Kidney (tissue), 13 donors: ENCODE measurements at regions not wholly inside any gene's neighbourhood (a gene's known extent, or its start where the extent isn't known, plus 50 kb on each side); places are given as distances from the start of the nearest gene placed in this dataset.

Experiments
- DNase-seq, 5 donors: peaks; one replicate each; pipeline ENCODE4 v3.0.0-alpha.2; 2013 to 2020
- FAIRE-seq: peaks from 2 replicates; lab custom pipeline; 2012; peaks lifted over from hg19 to GRCh38; lab: Jason Lieb, UNC
- H3K27ac ChIP-seq, 2 donors: one replicate each; pipeline ENCODE4 v1.7.0; 2013; ENCODE audit warnings: low read depth in 2 of 2, low read length in 2 of 2, inconsistent platforms in 1 of 2
- H3K27me3 ChIP-seq: one replicate; pipeline ENCODE4 v1.7.1; 2013; ENCODE audit warnings: low read length, inconsistent platforms; ENCODE audit not compliant: control insufficient read depth, insufficient read depth
- H3K36me3 ChIP-seq, 3 donors: one replicate each; pipeline versions ENCODE4 v1.7.0 to v1.7.1; 2013; ENCODE audit warnings: low read length in 3 of 3, control low read depth in 1 of 3, inconsistent platforms in 1 of 3; ENCODE audit not compliant: insufficient read depth in 3 of 3, control insufficient read depth in 2 of 3
- H3K4me1 ChIP-seq, 3 donors: one replicate each; pipeline versions ENCODE4 v1.7.0 to v1.7.1; 2013; ENCODE audit warnings: low read length in 3 of 3, inconsistent platforms in 1 of 3, low read depth in 1 of 3; ENCODE audit not compliant: control insufficient read depth in 2 of 3, insufficient read depth in 2 of 3
- H3K4me3 ChIP-seq, 3 donors: one replicate each; pipeline versions ENCODE4 v1.7.0 to v1.8.1; 2013; ENCODE audit warnings: low read length in 3 of 3, control low read depth in 1 of 3, inconsistent platforms in 1 of 3
- H3K9ac ChIP-seq, 3 donors: one replicate each; pipeline versions ENCODE4 v1.7.0 to v1.7.1; 2013; ENCODE audit warnings: low read length in 3 of 3, control low read depth in 1 of 3, inconsistent platforms in 1 of 3
- H3K9me3 ChIP-seq, 3 donors: one replicate each; pipeline versions ENCODE4 v1.7.0 to v1.7.1; 2013; ENCODE audit warnings: low read length in 3 of 3, control low read depth in 1 of 3, inconsistent platforms in 1 of 3; ENCODE audit not compliant: control insufficient read depth in 2 of 3, insufficient read depth in 1 of 3
- intact Hi-C: fragments of 100-400 bp; cut with DNase I; formaldehyde crosslinking; loops from one replicate; pipeline ENCODE4 v1.11.1; 2022
- TF ChIP-seq, protein P1 (sequence below): IDR thresholded peaks from 3 replicates; pipeline ENCODE4 v1.5.1; 2012; ENCODE audit warnings: mild to moderate bottlenecking, moderate library complexity, borderline replicate concordance; ENCODE audit not compliant: insufficient read depth; ENCODE audit errors: extremely low read depth
- donor health status: control.
- donor health status: control.
- donor health status: control.
- donor health status: control.
- donor health status: control.
- donor health status: DM: yes; HTN: yes; CAD: no.
- donor health status: Normal renal cell carcinoma (clear cell type).

DNA sequence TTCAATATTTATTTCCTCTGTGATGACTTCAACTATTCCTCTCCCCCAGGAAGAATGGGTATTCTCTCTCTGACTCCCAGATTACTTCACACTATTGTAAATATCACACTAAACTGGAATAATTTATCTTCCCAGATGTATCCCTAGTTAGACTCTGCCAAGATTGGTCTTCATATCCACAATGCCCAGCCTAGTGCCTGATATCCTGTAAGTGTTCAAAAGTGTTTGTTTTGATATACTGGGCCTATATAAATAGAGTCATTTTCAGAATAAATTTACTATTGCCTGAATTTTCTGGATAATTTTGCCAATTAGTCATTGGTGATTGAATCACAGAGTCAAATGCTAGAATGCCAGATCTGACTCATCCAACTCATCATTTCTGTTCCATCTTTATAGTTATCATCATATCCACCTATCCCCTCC lies 143.7 kb upstream of the TNC start:
- no peak for FAIRE-seq
- no peak for DNase-seq
- TF ChIP-seq, protein P1, sequence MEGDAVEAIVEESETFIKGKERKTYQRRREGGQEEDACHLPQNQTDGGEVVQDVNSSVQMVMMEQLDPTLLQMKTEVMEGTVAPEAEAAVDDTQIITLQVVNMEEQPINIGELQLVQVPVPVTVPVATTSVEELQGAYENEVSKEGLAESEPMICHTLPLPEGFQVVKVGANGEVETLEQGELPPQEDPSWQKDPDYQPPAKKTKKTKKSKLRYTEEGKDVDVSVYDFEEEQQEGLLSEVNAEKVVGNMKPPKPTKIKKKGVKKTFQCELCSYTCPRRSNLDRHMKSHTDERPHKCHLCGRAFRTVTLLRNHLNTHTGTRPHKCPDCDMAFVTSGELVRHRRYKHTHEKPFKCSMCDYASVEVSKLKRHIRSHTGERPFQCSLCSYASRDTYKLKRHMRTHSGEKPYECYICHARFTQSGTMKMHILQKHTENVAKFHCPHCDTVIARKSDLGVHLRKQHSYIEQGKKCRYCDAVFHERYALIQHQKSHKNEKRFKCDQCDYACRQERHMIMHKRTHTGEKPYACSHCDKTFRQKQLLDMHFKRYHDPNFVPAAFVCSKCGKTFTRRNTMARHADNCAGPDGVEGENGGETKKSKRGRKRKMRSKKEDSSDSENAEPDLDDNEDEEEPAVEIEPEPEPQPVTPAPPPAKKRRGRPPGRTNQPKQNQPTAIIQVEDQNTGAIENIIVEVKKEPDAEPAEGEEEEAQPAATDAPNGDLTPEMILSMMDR: no peak
- Histone ChIP-seq H3K4me3 (no peak overlapping the region), H3K27me3 (no peaks in the 10 kb centered on the region), H3K9me3 (no peaks in the 10 kb centered on the region), H3K4me1 (peaks cover 0 to 4% (median 3%) of the 10 kb centered on the region in 3 donors), H3K36me3 (no peaks in the 10 kb centered on the region), H3K9ac (no peak overlapping the region), H3K27ac (no peak overlapping the region)
- intact Hi-C loops: no loop called here

DNA sequence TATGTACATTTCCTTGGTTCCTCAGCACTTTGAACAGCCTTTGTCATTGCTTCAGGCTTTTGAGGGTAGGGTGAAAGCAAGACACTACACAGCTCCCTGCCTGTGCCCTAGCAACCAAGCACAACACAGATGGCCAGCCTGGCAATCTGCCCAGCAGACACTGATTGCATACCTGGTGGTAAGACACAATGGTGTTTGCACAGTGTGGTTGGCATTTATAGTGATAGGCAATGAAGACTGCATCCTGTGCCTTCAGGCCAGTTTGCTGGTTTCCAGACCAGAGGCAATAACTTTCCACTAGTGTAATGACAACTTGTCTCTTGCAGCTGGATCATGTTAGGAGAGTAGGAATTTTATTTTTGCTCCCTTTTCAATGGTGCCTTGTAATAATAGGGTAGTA lies 144.5 kb upstream of the TNC start:
- DNase-seq (peak; percentile 39 to 88 (median 66)), FAIRE-seq (no peak)
- intact Hi-C loops: no loop called here
- H3K27me3 ChIP-seq: no peaks in the 10 kb centered on the region
- H3K4me3 ChIP-seq: no peak overlapping the region
- no peak overlapping the region for H3K9ac ChIP-seq
- H3K9me3 ChIP-seq: no peaks in the 10 kb centered on the region
- H3K4me1 ChIP-seq: peaks cover 0 to 4% (median 3%) of the 10 kb centered on the region in 3 donors
- TF ChIP-seq, protein P1: no peak
- no peak overlapping the region for H3K27ac ChIP-seq
- H3K36me3 ChIP-seq: no peaks in the 10 kb centered on the region

DNA sequence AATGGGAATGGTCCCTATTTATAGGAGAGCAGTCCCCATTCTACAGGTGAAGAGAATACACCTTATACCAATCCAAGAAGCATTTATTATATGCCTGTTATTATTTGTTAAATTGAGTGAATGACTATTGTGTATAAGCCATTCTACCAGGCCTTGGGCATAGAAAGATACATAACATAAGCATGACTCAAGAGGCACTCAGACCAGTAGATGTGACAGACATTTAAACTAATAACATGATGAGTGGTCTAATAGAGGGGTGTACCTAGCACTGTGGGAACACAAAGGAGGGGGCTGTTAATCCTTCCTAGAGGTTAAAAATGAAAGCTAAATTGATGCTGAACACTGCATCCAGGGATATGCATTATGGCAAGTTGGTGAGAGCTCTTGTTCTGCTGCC lies 145.0 kb upstream of the TNC start:
- Histone ChIP-seq H3K4me3 (no peak overlapping the region), H3K27me3 (no peaks in the 10 kb centered on the region), H3K36me3 (no peaks in the 10 kb centered on the region), H3K9me3 (no peaks in the 10 kb centered on the region), H3K4me1 (peaks cover 0 to 4% (median 3%) of the 10 kb centered on the region in 3 donors), H3K27ac (no peak overlapping the region), H3K9ac (no peak overlapping the region)
- intact Hi-C loops: no loop called here
- FAIRE-seq: no peak
- TF ChIP-seq, protein P1: no peak
- no peak for DNase-seq
